Esophagus squamous epithelium (tissue), 5 donors: ENCODE measurements at regions not wholly inside any gene's neighbourhood (a gene's known extent, or its start where the extent isn't known, plus 50 kb on each side); places are given as distances from the start of the nearest gene placed in this dataset.
A peak's percentile ranks its signal among the peaks of the same experiment; 100 is the strongest.

Experiments
- DNase-seq: peaks from one replicate; lab custom pipeline; 2025; lab: John Stamatoyannopoulos, UW
- H3K27ac ChIP-seq, 4 donors: fragments of 200-600 bp; sonication (generic); one replicate each; pipeline ENCODE4 v1.5.1; 2016 to 2019; ENCODE audit warnings: mild to moderate bottlenecking in 1 of 4
- H3K27me3 ChIP-seq, 4 donors: fragments of 200-600 bp; sonication (generic); 1 replicate in 3 of 4; 2 replicates in 1 of 4; pipeline versions ENCODE4 v1.5.1 to v1.6.0; 2017 to 2021; ENCODE audit warnings: antibody characterized with exemption in 1 of 4
- H3K36me3 ChIP-seq, 3 donors: fragments of 200-600 bp; sonication (generic); one replicate each; pipeline ENCODE4 v1.5.1; 2016 to 2019
- H3K4me1 ChIP-seq, 3 donors: fragments of 200-600 bp; sonication (generic); one replicate each; pipeline ENCODE4 v1.5.1; 2017 to 2019
- H3K4me3 ChIP-seq, 4 donors: fragments of 200-600 bp; sonication (generic); 1 replicate in 3 of 4; 2 replicates in 1 of 4; pipeline ENCODE4 v1.5.1; 2016 to 2019; ENCODE audit warnings: mild to moderate bottlenecking in 2 of 4, moderate library complexity in 1 of 4
- H3K9me3 ChIP-seq, 3 donors: fragments of 200-600 bp; sonication (generic); one replicate each; pipeline ENCODE4 v1.5.1; 2016 to 2019
- CTCF ChIP-seq, 6 experiments: fragments of 450-650 bp in 4 of 6; fragments of 200-600 bp in 2 of 6; sonication (generic) in 2 of 6; IDR thresholded peaks; one replicate each; pipeline ENCODE4 v1.5.1; 2016 to 2019; ENCODE audit warnings: antibody characterized with exemption in 6 of 6, mild to moderate bottlenecking in 4 of 6, moderate library complexity in 4 of 6
- POLR2A ChIP-seq, 4 donors: fragments of 450-650 bp; IDR thresholded peaks; one replicate each; pipeline ENCODE4 v1.6.1; 2017; ENCODE audit warnings: antibody characterized with exemption in 4 of 4, mild to moderate bottlenecking in 4 of 4, moderate library complexity in 3 of 4
- WGBS, 2 donors: methylation state at CpG; one replicate each; pipeline ENCODE4 v1.1.5; 2018; 5-methylcytosine and 5-hydroxymethylcytosine counted together
- intact Hi-C: fragments of 100-400 bp; cut with DNase I; formaldehyde crosslinking; loops from one replicate; pipeline ENCODE4 v1.15.0; 2022
- donor health status: DM: yes; HTN: yes; CAD: no.

DNA sequence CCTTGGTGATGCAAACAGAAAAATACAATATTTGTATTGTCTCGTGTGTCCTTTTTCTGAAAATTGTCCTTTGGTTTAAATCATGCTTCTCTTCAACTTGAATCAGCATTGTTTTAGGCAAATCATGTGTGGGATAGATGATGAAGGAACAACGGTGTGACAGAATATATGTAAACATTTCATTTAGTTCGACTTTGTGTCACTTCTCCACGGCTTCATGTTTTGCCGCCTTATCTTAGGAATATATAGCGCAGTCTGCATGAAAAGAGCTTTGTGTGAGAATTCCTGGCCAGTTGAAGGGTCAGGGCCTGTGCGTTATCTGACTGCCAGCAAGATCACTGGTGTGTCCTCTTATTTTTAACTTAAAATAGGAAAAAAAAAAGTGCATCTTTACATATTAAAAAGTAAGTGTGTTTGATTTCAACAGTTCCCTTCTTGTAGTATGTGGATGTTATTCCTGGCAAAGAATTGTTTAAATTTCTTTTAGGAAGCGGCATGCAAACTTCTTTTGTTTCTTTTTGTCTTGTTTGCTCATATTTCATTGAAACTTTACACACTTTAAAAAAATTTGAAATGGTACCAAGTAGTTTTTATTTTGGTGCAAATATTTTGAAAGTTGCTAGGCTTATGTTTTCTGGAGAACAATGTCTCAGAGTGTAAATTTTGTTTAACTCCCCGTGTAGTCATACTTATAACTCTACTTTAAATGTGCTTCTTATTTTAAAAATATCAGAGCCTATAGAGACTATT, 465.2 kb downstream of the USP25 start:
- WGBS, 2 donors = 14 to 15% methylated on average over 9 of the region's 9 CpGs
- no peak for TF ChIP-seq CTCF (IDR thresholded peaks at IDR 0.05)
- no peak for TF ChIP-seq POLR2A (IDR thresholded peaks at IDR 0.05)

DNA sequence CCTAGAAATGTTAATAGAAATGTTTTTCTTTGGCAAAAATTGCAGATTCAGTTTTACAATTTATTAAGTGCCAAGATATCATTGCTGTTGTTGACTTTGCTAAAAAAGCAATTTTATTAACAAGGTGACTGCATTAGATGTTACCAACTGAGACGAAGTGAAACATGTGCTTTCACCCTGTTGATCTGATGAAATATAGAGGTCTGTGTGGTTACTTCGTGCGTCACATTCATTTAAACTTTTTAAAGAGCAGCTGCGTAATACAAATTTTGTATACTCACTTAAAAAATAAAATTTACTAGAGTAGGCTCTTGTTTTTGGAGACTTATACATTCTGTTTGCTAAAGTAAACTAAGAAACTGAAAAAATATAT, 465.7 kb downstream of the USP25 start:
- peaks cover 0 to 31% (median 10%) of the 10 kb centered on the region in 3 donors for H3K4me1 ChIP-seq

More for the DNA sequence above, 465.2 kb downstream of the USP25 start:
- intact Hi-C loops = no loop called here
- Histone ChIP-seq H3K4me3 (peak overlapping the region; percentile 25 to 62 (median 46)), H3K27ac (peak overlapping the region; percentile 82 to 90 (median 88)), H3K9me3 (peaks cover 0 to 4% (median 0%) of the 10 kb centered on the region in 3 donors), H3K4me1 (peaks cover 0 to 31% (median 10%) of the 10 kb centered on the region in 3 donors), H3K36me3 (no peaks in the 10 kb centered on the region), H3K27me3 (no peaks in the 10 kb centered on the region)
- DNase-seq = no peak

DNA sequence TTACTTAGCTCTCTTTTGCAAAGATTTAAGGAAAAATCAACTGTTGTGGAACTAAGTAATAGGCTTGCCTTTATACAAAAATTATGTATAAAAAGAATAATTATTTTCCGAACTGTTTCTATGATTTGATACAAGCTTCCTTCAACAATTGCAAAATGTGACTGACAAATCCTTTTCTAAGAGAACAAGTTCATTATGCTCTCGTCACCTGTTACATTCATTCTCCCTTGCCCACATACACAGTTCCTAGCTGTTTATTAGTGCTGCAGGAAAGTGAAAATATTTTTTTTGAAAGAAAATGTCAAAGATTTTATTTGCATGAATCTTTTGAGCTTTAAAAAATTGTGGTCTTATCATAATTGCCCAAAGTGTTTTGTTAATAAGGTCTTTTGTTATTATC, 466.2 kb downstream of the USP25 start:
- H3K27me3 ChIP-seq = no peaks in the 10 kb centered on the region
- peaks cover 0 to 31% (median 10%) of the 10 kb centered on the region in 3 donors for H3K4me1 ChIP-seq
- H3K4me3 ChIP-seq = peak overlapping the region; percentile 25 to 62 (median 46)
- no peaks in the 10 kb centered on the region for H3K36me3 ChIP-seq
- no peak for DNase-seq
- 12 to 19% methylated on average over 2 of the region's 2 CpGs for WGBS, 2 donors
- no peak for TF ChIP-seq CTCF (IDR thresholded peaks at IDR 0.05)
- no peak for TF ChIP-seq POLR2A (IDR thresholded peaks at IDR 0.05)
- peak overlapping the region; percentile 75 to 90 (median 86) for H3K27ac ChIP-seq
- peaks cover 0 to 11% (median 0%) of the 10 kb centered on the region in 3 donors for H3K9me3 ChIP-seq
- intact Hi-C loops = no loop called here

More for the DNA sequence above, 465.7 kb downstream of the USP25 start:
- no peaks in the 10 kb centered on the region for H3K27me3 ChIP-seq
- H3K4me3 ChIP-seq = peak overlapping the region; percentile 25 to 62 (median 46)
- whole genome bisulfite sequencing, 2 donors = 3 to 18% methylated on average over 4 of the region's 4 CpGs
- no peaks in the 10 kb centered on the region for H3K36me3 ChIP-seq
- intact Hi-C loops = no loop called here
- H3K9me3 ChIP-seq = peaks cover 0 to 10% (median 0%) of the 10 kb centered on the region in 3 donors
- peak overlapping the region; percentile 75 to 90 (median 86) for H3K27ac ChIP-seq
- TF ChIP-seq CTCF (IDR thresholded peaks at IDR 0.05) (no peak), POLR2A (IDR thresholded peaks at IDR 0.05) (no peak)
- no peak for DNase-seq

DNA sequence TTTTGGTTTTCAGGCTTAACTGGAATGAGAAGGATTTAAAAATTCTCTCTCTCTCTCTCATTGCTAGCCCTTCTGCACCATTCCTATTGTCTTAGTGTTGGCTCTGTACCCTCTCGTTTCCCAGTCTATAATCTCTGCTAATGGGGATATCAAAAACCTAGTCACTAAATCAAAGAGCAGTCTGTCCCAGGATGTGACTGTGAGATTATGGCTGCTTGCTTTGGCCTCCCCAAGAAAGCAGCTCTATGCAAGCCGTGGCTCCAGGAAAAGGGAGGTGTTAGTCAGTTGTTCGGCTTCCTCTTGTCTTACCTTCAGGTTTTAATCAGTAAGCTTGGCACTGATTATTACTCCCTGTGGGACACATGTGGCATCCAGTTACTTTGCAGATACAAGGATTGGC, 468.8 kb downstream of the USP25 start:
- intact Hi-C loops = no loop called here
- no peak for DNase-seq
- Histone ChIP-seq H3K4me3 (no peak overlapping the region), H3K4me1 (peaks cover 0 to 29% (median 6%) of the 10 kb centered on the region in 3 donors), H3K27ac (peak overlapping the region in 3 of 4 donors; percentile 1 to 89 (median 47)), H3K9me3 (peaks cover 0 to 11% (median 0%) of the 10 kb centered on the region in 3 donors), H3K36me3 (no peaks in the 10 kb centered on the region), H3K27me3 (no peaks in the 10 kb centered on the region)
- TF ChIP-seq CTCF (IDR thresholded peaks at IDR 0.05) = no peak
- no peak for TF ChIP-seq POLR2A (IDR thresholded peaks at IDR 0.05)
- WGBS, 2 donors = 61 to 69% methylated on average over 1 to 3 of the region's 3 CpGs

DNA sequence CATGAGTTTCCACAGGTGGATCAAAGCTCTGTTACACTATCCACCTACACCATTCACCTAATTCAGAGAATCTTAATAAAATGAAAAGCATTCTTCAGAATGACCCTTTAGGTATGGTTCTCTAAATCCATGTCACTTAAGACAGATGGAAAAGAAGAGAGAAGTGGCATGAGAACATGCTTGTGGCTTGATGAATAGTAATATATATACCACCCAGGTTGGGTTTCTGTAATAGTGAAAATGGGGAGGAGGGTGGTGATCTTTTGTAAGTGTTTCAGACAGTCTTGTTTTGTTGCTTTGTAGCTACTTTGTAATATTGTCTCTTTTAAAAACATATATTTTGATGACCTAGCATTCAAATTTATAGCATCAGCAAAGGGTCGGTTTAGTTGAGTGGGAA, 469.8 kb downstream of the USP25 start:
- Histone ChIP-seq H3K4me1 (peaks cover 0 to 28% (median 5%) of the 10 kb centered on the region in 3 donors), H3K36me3 (no peaks in the 10 kb centered on the region), H3K4me3 (no peak overlapping the region), H3K9me3 (peaks cover 0 to 11% (median 0%) of the 10 kb centered on the region in 3 donors), H3K27ac (no peak overlapping the region), H3K27me3 (no peaks in the 10 kb centered on the region)
- TF ChIP-seq POLR2A (IDR thresholded peaks at IDR 0.05) (no peak), CTCF (IDR thresholded peaks at IDR 0.05) (no peak)
- intact Hi-C loops = no loop called here
- WGBS, 2 donors = 0% methylated on average over 1 of the region's 1 CpG; no CpG with 5 or more reads in 1 of the 2 donors
- DNase-seq = no peak
